Right atrium auricular region (tissue), 2 donors: ENCODE measurements at regions not wholly inside any gene's neighbourhood (a gene's known extent, or its start where the extent isn't known, plus 50 kb on each side); places are given as distances from the start of the nearest gene placed in this dataset.

Source experiments
- DNase-seq: peaks from one replicate; pipeline ENCODE4 v3.0.0-alpha.2; 2019; ENCODE audit warnings: low spot score
- H3K27ac ChIP-seq, 2 donors: fragments of 200-600 bp; sonication (generic); 1 replicate in 1 of 2; 2 replicates in 1 of 2; pipeline ENCODE4 v1.5.1; 2016 to 2019
- H3K27me3 ChIP-seq, 2 donors: fragments of 200-600 bp; sonication (generic); one replicate each; pipeline versions ENCODE4 v1.5.1 to v1.6.0; 2017 to 2019
- H3K36me3 ChIP-seq: fragments of 200-600 bp; sonication (generic); one replicate; pipeline ENCODE4 v1.5.1; 2016
- H3K4me1 ChIP-seq, 2 donors: fragments of 200-600 bp; sonication (generic); one replicate each; pipeline versions ENCODE4 v1.5.1 to v1.6.0; 2017 to 2019
- H3K4me3 ChIP-seq, 2 donors: fragments of 200-600 bp; sonication (generic); 1 replicate in 1 of 2; 2 replicates in 1 of 2; pipeline ENCODE4 v1.5.1; 2017 to 2019; ENCODE audit warnings: mild to moderate bottlenecking in 1 of 2, moderate library complexity in 1 of 2
- H3K9me3 ChIP-seq, 2 donors: fragments of 200-600 bp; sonication (generic); one replicate each; pipeline ENCODE4 v1.5.1; 2019
- TF ChIP-seq, protein P1 (sequence below), 2 donors: fragments of 200-600 bp; sonication (generic); IDR thresholded peaks; one replicate each; pipeline ENCODE4 v1.5.1; 2019; ENCODE audit warnings: antibody characterized with exemption in 2 of 2

- TF ChIP-seq, protein P1, sequence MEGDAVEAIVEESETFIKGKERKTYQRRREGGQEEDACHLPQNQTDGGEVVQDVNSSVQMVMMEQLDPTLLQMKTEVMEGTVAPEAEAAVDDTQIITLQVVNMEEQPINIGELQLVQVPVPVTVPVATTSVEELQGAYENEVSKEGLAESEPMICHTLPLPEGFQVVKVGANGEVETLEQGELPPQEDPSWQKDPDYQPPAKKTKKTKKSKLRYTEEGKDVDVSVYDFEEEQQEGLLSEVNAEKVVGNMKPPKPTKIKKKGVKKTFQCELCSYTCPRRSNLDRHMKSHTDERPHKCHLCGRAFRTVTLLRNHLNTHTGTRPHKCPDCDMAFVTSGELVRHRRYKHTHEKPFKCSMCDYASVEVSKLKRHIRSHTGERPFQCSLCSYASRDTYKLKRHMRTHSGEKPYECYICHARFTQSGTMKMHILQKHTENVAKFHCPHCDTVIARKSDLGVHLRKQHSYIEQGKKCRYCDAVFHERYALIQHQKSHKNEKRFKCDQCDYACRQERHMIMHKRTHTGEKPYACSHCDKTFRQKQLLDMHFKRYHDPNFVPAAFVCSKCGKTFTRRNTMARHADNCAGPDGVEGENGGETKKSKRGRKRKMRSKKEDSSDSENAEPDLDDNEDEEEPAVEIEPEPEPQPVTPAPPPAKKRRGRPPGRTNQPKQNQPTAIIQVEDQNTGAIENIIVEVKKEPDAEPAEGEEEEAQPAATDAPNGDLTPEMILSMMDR (IDR thresholded peaks at IDR 0.05) = no peak
- DNase-seq = no peak
- no peaks in the 10 kb centered on the region for H3K36me3 ChIP-seq
- no peaks in the 10 kb centered on the region for H3K4me1 ChIP-seq
- no peak overlapping the region for H3K27ac ChIP-seq
- H3K4me3 ChIP-seq = no peak overlapping the region
- no peaks in the 10 kb centered on the region for H3K9me3 ChIP-seq
- H3K27me3 ChIP-seq = no peaks in the 10 kb centered on the region
Measured at GRCh38 chr15:31151301-31152233, 50.0 kb upstream of the TRPM1 start.

- Histone ChIP-seq H3K9me3 (no peaks in the 10 kb centered on the region), H3K27me3 (no peaks in the 10 kb centered on the region), H3K4me1 (no peaks in the 10 kb centered on the region), H3K27ac (no peak overlapping the region), H3K4me3 (no peak overlapping the region), H3K36me3 (no peaks in the 10 kb centered on the region)
- TF ChIP-seq, protein P1 (IDR thresholded peaks at IDR 0.05) = no peak
- DNase-seq = no peak
Measured at GRCh38 chr15:31153531-31153930, 52.0 kb upstream of the TRPM1 start.

DNA sequence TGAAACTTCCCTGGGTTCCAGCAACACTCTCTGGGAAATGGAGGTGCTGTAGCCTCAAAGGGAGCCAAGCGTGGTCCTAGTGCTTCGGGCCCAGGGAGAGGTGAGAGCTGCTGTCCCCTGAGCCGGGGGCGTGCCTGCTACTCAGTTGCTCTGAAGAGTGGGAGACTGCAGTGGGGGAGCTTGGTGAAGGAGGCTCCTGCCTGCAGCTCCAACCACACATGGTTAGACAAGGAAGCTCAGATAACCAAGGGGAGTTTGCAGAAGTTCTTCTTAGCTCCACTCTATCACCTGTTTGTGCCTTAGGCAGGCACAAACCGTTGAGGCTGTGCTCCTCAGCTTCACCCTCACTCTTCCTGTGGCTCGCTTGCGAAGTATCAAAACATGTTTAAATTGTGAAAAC is 53.6 kb upstream of the TRPM1 start:
- no peak overlapping the region for H3K27ac ChIP-seq
- DNase-seq = no peak

GRCh38 chr15:31156226-31156625 is 54.7 kb upstream of the TRPM1 start:
- H3K9me3 ChIP-seq = no peaks in the 10 kb centered on the region
- no peaks in the 10 kb centered on the region for H3K36me3 ChIP-seq
- H3K4me3 ChIP-seq = no peak overlapping the region
- no peaks in the 10 kb centered on the region for H3K4me1 ChIP-seq
- H3K27ac ChIP-seq = no peak overlapping the region
- no peak for DNase-seq
- no peaks in the 10 kb centered on the region for H3K27me3 ChIP-seq
- TF ChIP-seq, protein P1 (IDR thresholded peaks at IDR 0.05) = no peak

More for the DNA sequence above, 53.6 kb upstream of the TRPM1 start:
- H3K36me3 ChIP-seq = no peaks in the 10 kb centered on the region
- TF ChIP-seq, protein P1 (IDR thresholded peaks at IDR 0.05) = no peak
- no peaks in the 10 kb centered on the region for H3K9me3 ChIP-seq
- H3K4me3 ChIP-seq = no peak overlapping the region
- no peaks in the 10 kb centered on the region for H3K27me3 ChIP-seq
- no peaks in the 10 kb centered on the region for H3K4me1 ChIP-seq

DNA sequence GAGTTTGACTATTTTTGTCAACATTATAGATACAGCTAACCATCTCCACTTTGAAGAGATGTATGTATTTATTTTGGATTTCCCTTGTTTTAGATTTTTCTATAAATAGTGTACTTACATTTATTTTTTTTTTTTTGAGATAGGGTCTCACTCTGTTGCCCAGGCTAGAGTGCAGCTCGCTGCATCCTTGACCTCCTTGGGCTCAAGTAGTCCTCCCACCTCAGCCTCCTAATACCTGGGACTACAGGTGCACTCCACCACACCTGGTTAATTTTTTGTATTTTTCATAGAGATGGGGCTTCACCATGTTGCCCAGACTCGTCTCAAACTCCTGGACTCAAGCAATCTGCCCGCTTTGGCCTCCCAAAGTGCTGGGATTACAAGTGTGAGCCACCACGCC is 55.3 kb upstream of the TRPM1 start:
- H3K4me3 ChIP-seq = no peak overlapping the region
- H3K27me3 ChIP-seq = no peaks in the 10 kb centered on the region
- no peaks in the 10 kb centered on the region for H3K36me3 ChIP-seq
- H3K27ac ChIP-seq = no peak overlapping the region
- H3K4me1 ChIP-seq = no peaks in the 10 kb centered on the region
- H3K9me3 ChIP-seq = no peaks in the 10 kb centered on the region
- TF ChIP-seq, protein P1 (IDR thresholded peaks at IDR 0.05) = no peak
- DNase-seq = no peak
